SK-N-MC (cell line): ENCODE measurements at regions not wholly inside any gene's neighbourhood (a gene's known extent, or its start where the extent isn't known, plus 50 kb on each side); places are given as distances from the start of the nearest gene placed in this dataset.

Experiments
- DNase-seq: peaks from one replicate; pipeline ENCODE4 v3.0.0-alpha.2; 2011; ENCODE audit warnings: low read depth, low spot score
- H3K27ac ChIP-seq: fragments of 200-600 bp; sonication (generic); 2 replicates; pipeline ENCODE4 v1.5.1; 2016; ENCODE audit warnings: mixed run types
- H3K36me3 ChIP-seq: fragments of 200-600 bp; sonication (generic); 2 replicates; pipeline ENCODE4 v1.6.1; 2017; ENCODE audit warnings: antibody characterized with exemption, low read length, mixed read lengths; ENCODE audit not compliant: insufficient read depth
- H3K4me3 ChIP-seq: fragments of 200-600 bp; sonication (generic); 2 replicates; pipeline ENCODE4 v1.5.1; 2016
- H3K9ac ChIP-seq: fragments of 200-600 bp; sonication (generic); 2 replicates; pipeline ENCODE4 v1.8.0; 2017; ENCODE audit warnings: mixed run types, mixed read lengths; ENCODE audit not compliant: insufficient read length
- H3K9me3 ChIP-seq: fragments of 200-600 bp; sonication (generic); 2 replicates; pipeline ENCODE4 v1.6.1; 2017; ENCODE audit warnings: low read depth, mild to moderate bottlenecking, antibody characterized with exemption, low read length, moderate library complexity, mixed read lengths
- EZH2 ChIP-seq: fragments of 200-600 bp; sonication (generic); IDR thresholded peaks from one replicate; pipeline ENCODE4 v1.6.1; 2017; ENCODE audit warnings: antibody characterized with exemption
- FOXP2 ChIP-seq: optimal IDR thresholded peaks from 2 replicates; pipeline ENCODE3; 2011; ENCODE audit warnings: mild to moderate bottlenecking, moderate library complexity; ENCODE audit not compliant: insufficient read depth; ENCODE audit errors: extremely low read length, control extremely low read depth
- POLR2AphosphoS5 ChIP-seq: IDR thresholded peaks from 2 replicates; pipeline ENCODE4 v1.6.1; 2012; ENCODE audit warnings: mild to moderate bottlenecking, low read depth, low read length, borderline replicate concordance

GRCh38 chr1:58939146-58939545, 155.3 kb upstream of the JUN start:
- no peaks in the 10 kb centered on the region for H3K36me3 ChIP-seq
- no peak for TF ChIP-seq POLR2AphosphoS5
- TF ChIP-seq EZH2, result no peak
- TF ChIP-seq FOXP2, result no peak
- no peak overlapping the region for H3K4me3 ChIP-seq
- no peaks in the 10 kb centered on the region for H3K9me3 ChIP-seq
- no peak overlapping the region for H3K27ac ChIP-seq
- DNase-seq, result no peak
- no peak overlapping the region for H3K9ac ChIP-seq

GRCh38 chr1:58939666-58940370, 156.0 kb upstream of the JUN start:
- DNase-seq, result no peak

GRCh38 chr1:58941471-58942289, 157.8 kb upstream of the JUN start:
- TF ChIP-seq POLR2AphosphoS5 (no peak), EZH2 (no peak), FOXP2 (no peak)
- H3K9ac ChIP-seq, result no peak overlapping the region
- no peak for DNase-seq
- H3K27ac ChIP-seq, result no peak overlapping the region
- no peak overlapping the region for H3K4me3 ChIP-seq
- H3K9me3 ChIP-seq, result no peaks in the 10 kb centered on the region
- H3K36me3 ChIP-seq, result no peaks in the 10 kb centered on the region

More at GRCh38 chr1:58939666-58940370, 156.0 kb upstream of the JUN start:
- no peaks in the 10 kb centered on the region for H3K9me3 ChIP-seq
- no peaks in the 10 kb centered on the region for H3K36me3 ChIP-seq
- H3K4me3 ChIP-seq, result no peak overlapping the region
- no peak overlapping the region for H3K27ac ChIP-seq
- no peak overlapping the region for H3K9ac ChIP-seq
- TF ChIP-seq POLR2AphosphoS5 (no peak), EZH2 (no peak), FOXP2 (no peak)

GRCh38 chr1:58942759-58943191, 158.9 kb upstream of the JUN start:
- no peaks in the 10 kb centered on the region for H3K36me3 ChIP-seq
- no peak for TF ChIP-seq EZH2
- TF ChIP-seq FOXP2, result no peak
- TF ChIP-seq POLR2AphosphoS5, result no peak
- H3K27ac ChIP-seq, result no peak overlapping the region
- DNase-seq, result no peak
- no peaks in the 10 kb centered on the region; the same call in 1 of the 2 replicates for H3K9me3 ChIP-seq
- no peak overlapping the region for H3K4me3 ChIP-seq
- no peak overlapping the region for H3K9ac ChIP-seq

DNA sequence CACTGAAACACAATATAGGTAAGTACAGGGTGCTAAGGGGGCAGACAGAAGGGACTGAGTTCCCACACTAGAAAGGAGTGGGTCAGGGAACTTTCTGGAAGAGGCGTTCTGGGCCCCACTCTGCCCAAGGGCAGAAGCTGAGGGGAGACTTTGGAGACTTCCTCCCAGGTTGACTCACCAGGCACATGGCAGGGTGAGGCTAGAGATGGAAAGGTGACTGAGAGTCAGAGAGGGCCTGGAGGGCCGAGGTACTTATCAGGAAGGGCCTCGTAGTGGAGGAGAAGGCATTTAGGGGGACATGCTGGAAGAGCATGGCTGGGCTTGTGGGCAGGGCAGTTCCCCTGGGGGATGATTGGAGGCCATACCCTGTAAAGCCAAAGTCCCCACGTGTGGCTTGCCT, 159.9 kb upstream of the JUN start:
- Histone ChIP-seq H3K9ac (no peak overlapping the region), H3K27ac (no peak overlapping the region), H3K36me3 (no peaks in the 10 kb centered on the region), H3K4me3 (no peak overlapping the region), H3K9me3 (no peaks in the 10 kb centered on the region; the same call in 1 of the 2 replicates)
- DNase-seq, result no peak
- no peak for TF ChIP-seq FOXP2
- no peak for TF ChIP-seq POLR2AphosphoS5
- no peak for TF ChIP-seq EZH2

DNA sequence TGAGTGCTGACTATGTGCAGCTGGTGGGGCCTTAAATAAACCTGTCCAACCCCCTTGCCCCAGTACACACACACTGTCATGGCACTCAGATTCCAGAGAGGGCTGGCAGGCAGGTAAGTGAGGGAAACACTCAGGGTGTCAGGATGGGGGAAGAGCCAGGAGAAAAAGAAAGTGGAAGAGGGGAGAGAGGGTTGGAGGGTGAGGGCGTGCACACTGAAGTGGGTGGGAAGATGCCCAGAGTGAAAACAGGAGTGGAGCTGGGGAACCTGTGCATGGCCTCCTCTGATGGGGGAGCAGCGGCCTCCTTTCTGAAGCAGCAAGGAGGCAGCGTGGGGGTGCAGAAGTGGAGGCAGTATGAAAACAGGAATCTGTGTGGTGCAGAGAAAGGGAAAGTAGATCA, 160.6 kb upstream of the JUN start:
- Histone ChIP-seq H3K4me3 (no peak overlapping the region), H3K9ac (no peak overlapping the region), H3K36me3 (no peaks in the 10 kb centered on the region), H3K27ac (no peak overlapping the region), H3K9me3 (no peaks in the 10 kb centered on the region; the same call in 1 of the 2 replicates)
- TF ChIP-seq POLR2AphosphoS5, result no peak
- TF ChIP-seq EZH2, result no peak
- TF ChIP-seq FOXP2, result no peak
- no peak for DNase-seq

- no peaks in the 10 kb centered on the region for H3K36me3 ChIP-seq
- no peaks in the 10 kb centered on the region; the same call in 1 of the 2 replicates for H3K9me3 ChIP-seq
- H3K27ac ChIP-seq, result no peak overlapping the region
- no peak for DNase-seq
- no peak overlapping the region for H3K9ac ChIP-seq
- no peak overlapping the region for H3K4me3 ChIP-seq
- TF ChIP-seq EZH2 (no peak), FOXP2 (no peak), POLR2AphosphoS5 (no peak)
These were observed 162.5 kb upstream of the JUN start for GRCh38 chr1:58946390-58946789.

- Histone ChIP-seq H3K9me3 (no peaks in the 10 kb centered on the region; the same call in 1 of the 2 replicates), H3K27ac (no peak overlapping the region), H3K36me3 (no peaks in the 10 kb centered on the region), H3K4me3 (no peak overlapping the region), H3K9ac (no peak overlapping the region)
- no peak for TF ChIP-seq EZH2
- no peak for TF ChIP-seq POLR2AphosphoS5
- TF ChIP-seq FOXP2, result no peak
- no peak for DNase-seq
These were observed 164.8 kb upstream of the JUN start for GRCh38 chr1:58948671-58949070.
